Keratinocyte (primary cell): ENCODE measurements at regions not wholly inside any gene's neighbourhood (a gene's known extent, or its start where the extent isn't known, plus 50 kb on each side); places are given as distances from the start of the nearest gene placed in this dataset.

Experiments
- DNase-seq: peaks from one replicate; pipeline ENCODE4 v3.0.0-alpha.2; 2011; ENCODE audit warnings: low read depth, missing footprints, low spot score
- FAIRE-seq: peaks from 2 replicates; lab custom pipeline; 2011; peaks lifted over from hg19 to GRCh38; lab: Jason Lieb, UNC
- H2AFZ ChIP-seq: 2 replicates; pipeline ENCODE4 v1.6.0; 2012; ENCODE audit warnings: low read length, control low read depth, inconsistent platforms; ENCODE audit not compliant: control insufficient read depth
- H3K27ac ChIP-seq: 2 replicates; pipeline ENCODE4 v1.5.1; 2011; ENCODE audit warnings: low read length; ENCODE audit not compliant: control insufficient read depth, insufficient read depth
- H3K27me3 ChIP-seq: 3 replicates; pipeline ENCODE4 v1.6.0; 2011; ENCODE audit warnings: low read length; ENCODE audit not compliant: control insufficient read depth, insufficient read depth; ENCODE audit errors: extremely low read depth
- H3K36me3 ChIP-seq, 2 experiments: 2 replicates in 1 of 2; 3 replicates in 1 of 2; pipeline ENCODE4 v1.5.1; 2011; ENCODE audit warnings: low read length in 2 of 2, mild to moderate bottlenecking in 1 of 2; ENCODE audit not compliant: control insufficient read depth in 2 of 2, insufficient read depth in 2 of 2; ENCODE audit errors: extremely low read depth in 1 of 2
- H3K4me1 ChIP-seq: 3 replicates; pipeline ENCODE4 v1.5.1; 2011; ENCODE audit warnings: low read length; ENCODE audit not compliant: control insufficient read depth, insufficient read depth; ENCODE audit errors: extremely low read depth
- H3K4me2 ChIP-seq: 3 replicates; pipeline ENCODE4 v1.6.0; 2011; ENCODE audit warnings: low read depth, low read length; ENCODE audit not compliant: control insufficient read depth, insufficient read depth; ENCODE audit errors: extremely low read depth
- H3K4me3 ChIP-seq, 3 experiments: fragments of 200-600 bp in 1 of 3; sonication (generic) in 1 of 3; 2 replicates in 2 of 3; 3 replicates in 1 of 3; pipeline ENCODE4 v1.5.1; 2011 to 2016; ENCODE audit warnings: low read length in 3 of 3, mild to moderate bottlenecking in 3 of 3, control low read depth in 2 of 3, inconsistent platforms in 1 of 3, low read depth in 1 of 3, mixed read lengths in 1 of 3, mixed run types in 1 of 3, moderate library complexity in 1 of 3; ENCODE audit not compliant: control insufficient read depth in 2 of 3, insufficient read depth in 2 of 3; ENCODE audit errors: extremely low read depth in 1 of 3
- H3K79me2 ChIP-seq: 2 replicates; pipeline ENCODE4 v1.6.0; 2012; ENCODE audit warnings: low read length; ENCODE audit not compliant: control insufficient read depth, insufficient read depth
- H3K9ac ChIP-seq: 3 replicates; pipeline ENCODE4 v1.6.0; 2011; ENCODE audit warnings: low read length; ENCODE audit not compliant: control insufficient read depth, insufficient read depth; ENCODE audit errors: extremely low read depth
- H3K9me1 ChIP-seq: 3 replicates; pipeline ENCODE4 v1.6.0; 2011; ENCODE audit warnings: low read length; ENCODE audit not compliant: control insufficient read depth, insufficient read depth; ENCODE audit errors: extremely low read depth
- H3K9me3 ChIP-seq: 2 replicates; pipeline ENCODE4 v1.5.1; 2012; ENCODE audit warnings: low read depth, low read length; ENCODE audit not compliant: control insufficient read depth
- H4K20me1 ChIP-seq: 3 replicates; pipeline ENCODE4 v1.6.0; 2011; ENCODE audit warnings: low read length; ENCODE audit not compliant: control insufficient read depth, insufficient read depth; ENCODE audit errors: extremely low read depth
- EZH2 ChIP-seq: IDR thresholded peaks from one replicate; pipeline ENCODE4 v1.6.1; 2012; ENCODE audit warnings: inconsistent platforms, mild to moderate bottlenecking, low read length, moderate library complexity
- dilution Hi-C: fragments of 300-500 bp; cut with MboI; formaldehyde crosslinking; loops from one replicate; pipeline ENCODE4 v1.7.0; 2020; ENCODE audit warnings: low sequenced_read_pairs; ENCODE audit not compliant: extremely low pct_ligation_motif_present
- TF ChIP-seq, protein P1 (sequence below), 3 experiments: IDR thresholded peaks in 1 of 3; conservative IDR thresholded peaks in 1 of 3; optimal IDR thresholded peaks in 1 of 3; 2 replicates in 2 of 3; 3 replicates in 1 of 3; pipeline versions ENCODE3 to v1.5.1; 2011; ENCODE audit warnings: low read length in 3 of 3, mild to moderate bottlenecking in 3 of 3, moderate library complexity in 2 of 3, control low read depth in 1 of 3, inconsistent platforms in 1 of 3; ENCODE audit not compliant: insufficient read depth in 2 of 3; ENCODE audit errors: extremely low read depth in 1 of 3

- H3K79me2 ChIP-seq: no peaks in the 10 kb centered on the region
- TF ChIP-seq EZH2: no peak
- TF ChIP-seq, protein P1, sequence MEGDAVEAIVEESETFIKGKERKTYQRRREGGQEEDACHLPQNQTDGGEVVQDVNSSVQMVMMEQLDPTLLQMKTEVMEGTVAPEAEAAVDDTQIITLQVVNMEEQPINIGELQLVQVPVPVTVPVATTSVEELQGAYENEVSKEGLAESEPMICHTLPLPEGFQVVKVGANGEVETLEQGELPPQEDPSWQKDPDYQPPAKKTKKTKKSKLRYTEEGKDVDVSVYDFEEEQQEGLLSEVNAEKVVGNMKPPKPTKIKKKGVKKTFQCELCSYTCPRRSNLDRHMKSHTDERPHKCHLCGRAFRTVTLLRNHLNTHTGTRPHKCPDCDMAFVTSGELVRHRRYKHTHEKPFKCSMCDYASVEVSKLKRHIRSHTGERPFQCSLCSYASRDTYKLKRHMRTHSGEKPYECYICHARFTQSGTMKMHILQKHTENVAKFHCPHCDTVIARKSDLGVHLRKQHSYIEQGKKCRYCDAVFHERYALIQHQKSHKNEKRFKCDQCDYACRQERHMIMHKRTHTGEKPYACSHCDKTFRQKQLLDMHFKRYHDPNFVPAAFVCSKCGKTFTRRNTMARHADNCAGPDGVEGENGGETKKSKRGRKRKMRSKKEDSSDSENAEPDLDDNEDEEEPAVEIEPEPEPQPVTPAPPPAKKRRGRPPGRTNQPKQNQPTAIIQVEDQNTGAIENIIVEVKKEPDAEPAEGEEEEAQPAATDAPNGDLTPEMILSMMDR (optimal IDR thresholded peaks at IDR 0.05 in 1 of 3, IDR thresholded peaks at IDR 0.05 in 1 of 3, conservative IDR thresholded peaks at IDR 0.05 in 1 of 3; ENCODE audit: extremely low read depth in 1 of 3, insufficient read depth in 2 of 3, low read length in 3 of 3): no peak
- no peak overlapping the region for H3K27ac ChIP-seq
- no peaks in the 10 kb centered on the region for H3K9me1 ChIP-seq
- no peak overlapping the region for H3K4me2 ChIP-seq
- dilution Hi-C loops: no loop called here
- H4K20me1 ChIP-seq: no peaks in the 10 kb centered on the region
- H3K36me3 ChIP-seq: no peaks in the 10 kb centered on the region
- H3K27me3 ChIP-seq: no peaks in the 10 kb centered on the region
- no peaks in the 10 kb centered on the region for H3K4me1 ChIP-seq
- no peak overlapping the region for H3K9ac ChIP-seq
- H2AFZ ChIP-seq: no peak overlapping the region
- no peaks in the 10 kb centered on the region for H3K9me3 ChIP-seq
- FAIRE-seq (peak; percentile 71), DNase-seq (no peak)
- H3K4me3 ChIP-seq: no peak overlapping the region
Measured at GRCh38 chr7:112573302-112574039, 92.7 kb downstream of the LSMEM1 start.

GRCh38 chr7:112575864-112576263 lies 95.1 kb downstream of the LSMEM1 start:
- no peak for FAIRE-seq
- DNase-seq: no peak
- dilution Hi-C loops: no loop called here

More at GRCh38 chr7:112575864-112576263, 95.1 kb downstream of the LSMEM1 start:
- Histone ChIP-seq H4K20me1 (no peaks in the 10 kb centered on the region), H3K4me1 (no peaks in the 10 kb centered on the region), H3K4me3 (no peak overlapping the region), H3K27me3 (no peaks in the 10 kb centered on the region), H3K9ac (no peak overlapping the region), H3K9me3 (no peaks in the 10 kb centered on the region), H3K36me3 (no peaks in the 10 kb centered on the region), H3K9me1 (no peaks in the 10 kb centered on the region), H3K79me2 (no peaks in the 10 kb centered on the region), H2AFZ (no peak overlapping the region), H3K27ac (no peak overlapping the region), H3K4me2 (no peak overlapping the region)
- TF ChIP-seq, protein P1 (optimal IDR thresholded peaks at IDR 0.05 in 1 of 3, IDR thresholded peaks at IDR 0.05 in 1 of 3, conservative IDR thresholded peaks at IDR 0.05 in 1 of 3; ENCODE audit: extremely low read depth in 1 of 3, insufficient read depth in 2 of 3, low read length in 3 of 3): no peak
- TF ChIP-seq EZH2: no peak
